Right renal cortex interstitium (tissue), 3 donors: ENCODE measurements at regions not wholly inside any gene's neighbourhood (a gene's known extent, or its start where the extent isn't known, plus 50 kb on each side); places are given as distances from the start of the nearest gene placed in this dataset.

Experiments used
- DNase-seq, 3 donors: peaks; one replicate each; pipeline ENCODE4 v3.0.0-alpha.2; 2013; ENCODE audit warnings: low read depth in 3 of 3, low spot score in 2 of 3

DNA sequence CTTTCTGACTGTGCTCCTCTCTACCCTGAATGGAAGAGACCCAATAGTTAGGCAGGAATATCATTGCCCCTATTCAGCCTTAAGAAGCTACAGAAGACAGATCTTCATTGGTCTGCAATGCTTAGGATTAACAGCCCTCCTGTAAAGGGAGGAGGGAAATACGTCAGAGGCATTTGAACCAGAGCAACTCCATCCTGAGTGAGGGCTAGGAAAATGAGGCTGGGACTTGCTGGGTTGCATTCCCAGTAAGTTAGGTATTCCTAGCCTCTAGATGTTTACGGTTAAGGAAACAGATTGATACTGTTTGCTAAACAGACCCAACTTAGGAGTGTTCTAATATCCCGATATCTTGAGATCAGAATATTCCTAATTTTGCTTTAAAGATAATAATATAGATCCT is 63.5 kb downstream of the PCDH18 start:
- DNase-seq, result no peak

- no peak for DNase-seq
These were observed 64.8 kb downstream of the PCDH18 start for GRCh38 chr4:137467537-137467936.

- no peak for DNase-seq
These were observed 68.8 kb downstream of the PCDH18 start for GRCh38 chr4:137463377-137464003.

DNA sequence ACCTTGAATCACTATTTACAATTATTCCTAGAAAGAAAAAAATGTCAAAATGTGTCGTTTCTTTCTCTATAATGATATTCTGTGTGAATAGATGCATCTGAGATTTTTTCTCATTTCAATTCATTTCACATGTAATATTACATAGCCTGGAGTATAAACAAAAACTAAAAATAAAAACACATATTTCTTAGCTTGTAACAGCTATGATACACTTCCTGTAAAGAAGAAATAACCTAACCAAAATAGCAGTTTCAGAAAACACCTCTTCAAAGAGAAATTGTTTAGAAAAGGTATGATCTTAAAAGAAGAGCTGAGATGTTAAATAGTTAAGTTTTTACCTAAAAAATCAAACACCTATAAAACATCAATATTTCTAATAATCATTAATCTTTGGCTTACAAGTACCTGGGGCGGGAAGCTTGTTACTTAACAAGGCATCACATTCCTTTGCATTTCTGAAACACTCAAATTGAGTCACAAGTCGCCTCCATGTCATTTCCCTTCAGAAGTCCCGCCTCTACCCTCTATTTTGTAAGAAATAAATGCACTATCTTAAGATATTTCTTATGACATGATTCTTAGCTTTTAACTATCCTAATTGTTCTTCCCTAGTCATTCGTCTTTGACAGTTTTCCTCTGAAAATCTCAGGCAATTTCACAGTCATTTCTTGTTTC is 76.5 kb downstream of the PCDH18 start:
- no peak for DNase-seq

DNA sequence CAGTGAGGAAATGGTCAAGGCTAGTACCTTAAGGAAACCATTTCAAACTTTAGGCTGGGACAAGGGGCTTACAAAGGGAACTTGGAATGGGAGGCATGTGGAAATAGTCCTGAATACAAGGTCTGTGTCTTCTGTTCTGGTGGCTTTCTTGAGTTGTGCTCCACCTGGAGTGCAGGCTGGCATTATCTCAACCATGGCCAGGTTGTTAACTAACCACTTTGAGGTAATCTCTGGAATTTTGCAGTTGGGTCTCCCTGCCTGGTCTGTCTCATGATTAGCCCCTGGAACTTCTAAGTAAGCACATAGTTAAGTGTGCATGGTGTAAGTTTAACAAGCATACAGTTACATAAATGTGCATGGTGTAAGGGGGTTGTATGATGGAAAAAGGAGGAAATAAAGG is 77.5 kb downstream of the PCDH18 start:
- no peak for DNase-seq

DNA sequence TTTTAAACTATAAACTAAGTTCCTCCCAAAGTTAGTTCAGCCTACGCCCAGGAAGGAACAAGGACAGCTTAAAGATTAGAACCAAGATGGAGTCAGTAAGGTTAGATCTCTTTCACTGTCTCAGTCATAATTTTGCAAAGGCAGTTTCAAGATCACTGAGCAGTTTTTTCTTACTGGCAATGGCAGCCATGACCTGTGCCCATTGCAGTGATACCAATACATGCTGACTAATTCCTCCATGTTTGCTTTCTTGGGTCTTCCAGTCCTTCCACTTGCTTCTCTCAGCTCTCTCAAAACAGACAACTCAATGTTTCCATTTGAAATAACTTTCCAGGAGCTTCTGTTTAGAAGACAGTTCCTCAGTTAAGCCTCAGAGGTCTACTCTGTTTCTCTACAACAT is 79.5 kb downstream of the PCDH18 start:
- no peak for DNase-seq

GRCh38 chr4:137451172-137451825 is 81.0 kb downstream of the PCDH18 start:
- no peak for DNase-seq

DNA sequence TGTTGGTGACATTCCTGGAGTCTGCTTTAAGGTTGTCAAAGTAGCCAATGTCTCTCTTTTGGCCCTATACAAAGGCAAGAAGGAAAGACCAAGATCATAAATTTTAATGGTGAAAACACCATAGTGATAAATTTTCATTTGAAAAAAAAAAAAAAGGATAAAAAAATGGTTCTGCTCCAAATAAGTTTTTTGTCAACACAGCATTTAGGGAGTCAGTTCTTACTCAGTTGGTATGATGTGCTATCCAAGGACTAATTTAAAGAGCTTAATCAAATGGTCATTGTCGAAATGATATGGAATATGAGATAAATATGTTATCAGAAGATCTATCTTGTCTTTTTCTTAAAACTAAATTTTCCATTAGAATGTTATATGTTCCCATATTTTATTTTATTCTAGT is 83.9 kb downstream of the PCDH18 start:
- DNase-seq, result no peak

DNA sequence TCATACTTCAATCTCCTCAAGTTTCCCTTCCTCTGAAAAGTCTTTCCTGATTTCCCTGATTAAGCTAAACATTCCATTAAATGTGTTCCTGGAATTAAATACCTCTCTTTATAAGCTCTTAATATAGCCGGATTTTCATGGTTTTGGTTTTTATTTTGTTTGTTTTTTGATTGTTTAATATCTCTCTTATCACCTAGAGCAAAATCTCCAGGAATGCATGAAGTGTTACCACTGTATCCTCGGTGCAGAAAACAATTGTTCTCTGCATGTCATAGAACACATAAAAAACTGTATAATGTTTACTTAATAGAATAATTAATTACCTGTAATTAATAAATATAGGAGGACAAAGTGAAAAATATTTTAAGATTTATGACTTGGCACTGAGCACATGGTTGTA is 86.2 kb downstream of the PCDH18 start:
- DNase-seq, result no peak

DNA sequence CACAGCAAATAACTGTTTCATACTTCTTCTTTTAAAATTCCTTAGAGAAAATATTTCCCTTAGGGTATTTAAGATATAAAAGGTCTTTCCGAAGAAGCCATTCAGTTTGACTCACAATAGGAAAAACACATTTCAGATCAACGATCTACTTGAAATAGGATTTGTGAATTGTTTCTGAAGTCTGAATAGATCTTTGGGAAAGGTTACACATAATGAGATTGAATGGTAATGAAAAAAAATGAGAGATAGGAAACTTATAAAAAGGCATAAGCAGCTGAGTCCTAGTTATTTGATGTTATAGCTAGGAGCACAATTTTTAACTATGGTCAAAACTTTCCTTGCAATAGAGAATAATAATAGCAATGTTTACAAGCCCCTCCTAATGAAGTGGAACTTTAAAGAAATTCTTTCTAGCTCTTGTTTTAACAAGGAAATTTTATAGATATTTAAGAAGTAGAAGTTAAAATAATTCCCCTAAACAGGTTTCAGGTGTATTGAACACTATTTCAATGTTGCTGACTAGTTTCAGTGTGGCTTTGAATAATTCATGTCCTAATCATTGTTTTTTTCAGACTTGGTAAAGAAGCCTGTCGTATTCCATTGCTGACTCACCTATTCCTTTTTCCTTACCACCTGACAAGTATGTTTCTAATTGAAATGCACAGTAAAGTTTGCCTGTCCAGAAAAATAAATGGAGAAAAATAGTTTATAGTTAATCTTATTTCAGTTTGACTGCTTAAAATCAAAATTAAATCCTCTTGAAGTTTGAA is 89.1 kb downstream of the PCDH18 start:
- DNase-seq, result no peak

DNA sequence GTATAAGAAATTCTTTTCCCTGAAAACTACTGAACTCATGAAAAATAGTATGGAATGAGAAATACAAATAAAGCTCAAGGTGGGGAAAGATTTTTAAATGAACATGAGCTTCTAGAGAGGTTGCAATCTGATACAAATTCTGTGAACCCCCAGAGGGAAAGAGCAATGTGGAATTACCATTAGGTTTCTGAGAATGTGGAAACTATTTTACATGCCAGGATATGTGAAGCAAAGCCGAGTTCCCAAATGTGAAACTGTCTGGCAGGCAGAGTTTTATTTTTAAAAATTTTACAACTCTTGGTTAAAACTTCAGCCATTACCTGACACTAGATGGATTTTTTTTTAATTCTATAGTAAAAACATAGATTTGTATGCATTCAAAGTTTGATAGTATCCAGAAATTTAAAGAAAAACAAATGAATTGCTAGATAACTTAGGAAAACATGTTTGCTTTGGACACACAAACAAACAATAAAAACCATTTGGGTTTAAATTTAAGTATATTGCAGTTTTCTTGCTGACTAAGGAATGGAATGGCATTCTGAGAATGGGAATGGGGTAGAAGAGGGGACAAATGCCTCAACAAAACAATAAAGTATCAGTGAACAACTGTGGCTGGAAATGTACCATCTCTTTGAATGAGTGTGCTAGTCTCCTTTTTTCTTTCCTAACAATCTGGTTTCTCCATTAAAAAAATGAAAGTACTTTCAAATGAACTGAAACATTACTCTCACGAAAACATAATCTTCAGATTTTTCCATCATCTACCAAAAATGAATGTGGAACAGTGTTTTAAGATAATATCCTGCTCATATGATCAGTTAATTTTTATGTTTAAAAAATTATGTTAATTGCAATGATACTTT is 99.6 kb downstream of the PCDH18 start:
- no peak for DNase-seq

DNA sequence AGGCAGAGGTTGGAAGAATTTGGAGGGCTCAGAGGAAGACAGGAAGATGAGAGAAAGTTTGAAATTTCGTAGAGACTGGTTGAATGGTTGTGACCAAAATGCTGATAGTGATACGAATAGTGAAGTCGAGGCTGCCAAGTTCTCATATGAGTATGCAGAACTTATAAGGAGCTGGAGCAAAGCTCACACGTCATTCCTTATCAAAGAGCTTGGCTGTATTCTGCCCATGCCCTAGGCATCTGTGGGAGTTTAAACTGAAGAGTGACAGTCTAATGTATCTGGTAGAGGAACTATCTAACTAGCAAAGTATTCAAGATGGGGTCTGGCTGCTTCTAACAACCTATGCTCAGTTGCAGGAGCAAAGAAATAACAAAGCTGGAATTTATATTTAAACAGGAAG is 102.1 kb downstream of the PCDH18 start:
- no peak for DNase-seq

DNA sequence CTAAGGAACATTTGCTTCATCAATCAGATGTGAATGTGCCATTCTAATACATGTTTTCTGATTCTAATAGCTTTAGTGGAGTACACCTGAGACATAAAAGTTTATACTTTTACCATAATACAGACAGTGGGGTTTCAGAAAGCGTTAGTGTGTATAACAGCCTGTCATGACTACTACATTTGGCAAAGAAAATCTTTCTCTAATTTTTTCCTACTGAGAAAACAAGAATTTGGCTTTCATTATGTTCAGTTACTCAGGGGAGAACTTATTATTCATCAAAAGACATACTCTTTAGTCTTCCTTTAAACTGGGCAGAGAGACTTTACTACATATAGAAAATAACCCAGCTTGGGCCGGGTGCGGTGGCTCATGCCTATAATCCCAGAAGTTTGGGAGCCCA is 104.9 kb downstream of the PCDH18 start:
- DNase-seq, result no peak

- DNase-seq, result no peak
These were observed 107.0 kb downstream of the PCDH18 start for GRCh38 chr4:137425281-137425680.

GRCh38 chr4:137422666-137423065 is 109.6 kb downstream of the PCDH18 start:
- DNase-seq, result no peak

GRCh38 chr4:137421796-137422195 is 110.5 kb downstream of the PCDH18 start:
- no peak for DNase-seq

GRCh38 chr4:137420901-137421396 is 111.3 kb downstream of the PCDH18 start:
- no peak for DNase-seq

DNA sequence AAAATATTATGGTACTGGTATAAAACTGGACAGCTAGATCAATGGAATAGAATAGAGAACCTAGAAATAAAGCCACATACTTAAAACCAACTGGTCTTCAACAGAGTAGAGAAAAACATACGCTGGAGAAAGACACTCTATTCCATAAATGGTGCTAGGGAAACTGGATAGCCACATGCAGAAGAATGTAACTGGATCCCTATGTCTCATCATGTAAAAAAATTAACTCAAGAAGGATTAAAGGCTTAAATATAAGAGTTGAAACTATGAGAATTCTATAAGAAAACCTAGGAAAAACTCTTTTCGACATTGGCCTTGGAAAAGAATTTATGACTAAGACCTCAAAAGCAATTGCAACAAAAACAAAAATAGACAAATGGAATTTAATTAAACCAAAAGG is 114.6 kb downstream of the PCDH18 start:
- DNase-seq, result no peak

- DNase-seq, result no peak
These were observed 117.5 kb downstream of the PCDH18 start for GRCh38 chr4:137414802-137415201.

GRCh38 chr4:137408527-137409177 is 123.6 kb downstream of the PCDH18 start:
- DNase-seq, result no peak
